ENCODE measurements at regions not wholly inside any gene's neighbourhood (a gene's known extent, or its start where the extent isn't known, plus 50 kb on each side); places are given as distances from the start of the nearest gene placed in this dataset.

DNA sequence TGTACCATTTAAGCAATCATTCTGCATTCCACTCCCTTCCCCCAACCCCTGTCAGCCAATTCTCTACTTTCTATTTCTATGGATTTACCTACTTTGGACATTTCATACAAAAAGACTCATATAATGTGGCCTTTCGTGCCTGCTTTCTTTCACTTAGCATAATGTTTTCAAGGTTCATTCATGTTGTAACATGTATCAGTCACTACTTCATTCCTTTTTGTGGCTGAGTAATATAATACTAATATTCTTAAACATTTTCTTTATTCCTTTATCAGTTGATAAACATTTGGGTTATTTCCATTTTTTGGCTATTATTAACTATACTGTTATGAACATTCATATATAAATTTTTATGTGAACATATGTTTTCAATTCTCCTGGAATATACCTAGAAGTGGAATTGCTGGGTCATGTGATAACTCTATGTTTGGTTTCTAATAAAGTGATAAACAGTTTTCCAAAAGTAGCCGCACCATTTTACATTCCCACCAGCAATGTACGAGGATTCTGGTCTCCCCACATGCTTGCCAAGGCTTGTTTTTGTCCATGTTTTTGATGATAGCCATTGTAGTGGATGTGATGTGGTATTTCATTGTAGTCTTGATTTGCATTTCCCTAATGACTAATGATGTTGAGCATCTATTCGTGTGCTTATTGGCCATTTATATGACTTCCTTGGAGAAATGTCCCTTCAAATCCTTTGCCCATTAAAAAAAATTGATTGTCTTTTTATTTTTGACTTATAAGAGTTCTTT lies 61.9 kb upstream of the GNG12 start:
- TF ChIP-seq, protein P1, sequence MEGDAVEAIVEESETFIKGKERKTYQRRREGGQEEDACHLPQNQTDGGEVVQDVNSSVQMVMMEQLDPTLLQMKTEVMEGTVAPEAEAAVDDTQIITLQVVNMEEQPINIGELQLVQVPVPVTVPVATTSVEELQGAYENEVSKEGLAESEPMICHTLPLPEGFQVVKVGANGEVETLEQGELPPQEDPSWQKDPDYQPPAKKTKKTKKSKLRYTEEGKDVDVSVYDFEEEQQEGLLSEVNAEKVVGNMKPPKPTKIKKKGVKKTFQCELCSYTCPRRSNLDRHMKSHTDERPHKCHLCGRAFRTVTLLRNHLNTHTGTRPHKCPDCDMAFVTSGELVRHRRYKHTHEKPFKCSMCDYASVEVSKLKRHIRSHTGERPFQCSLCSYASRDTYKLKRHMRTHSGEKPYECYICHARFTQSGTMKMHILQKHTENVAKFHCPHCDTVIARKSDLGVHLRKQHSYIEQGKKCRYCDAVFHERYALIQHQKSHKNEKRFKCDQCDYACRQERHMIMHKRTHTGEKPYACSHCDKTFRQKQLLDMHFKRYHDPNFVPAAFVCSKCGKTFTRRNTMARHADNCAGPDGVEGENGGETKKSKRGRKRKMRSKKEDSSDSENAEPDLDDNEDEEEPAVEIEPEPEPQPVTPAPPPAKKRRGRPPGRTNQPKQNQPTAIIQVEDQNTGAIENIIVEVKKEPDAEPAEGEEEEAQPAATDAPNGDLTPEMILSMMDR (IDR thresholded peaks at IDR 0.05 in 2 of 3, conservative IDR thresholded peaks at IDR 0.05 in 1 of 3; ENCODE audit: borderline replicate concordance in 1 of 3, insufficient read depth in 1 of 3, low read depth in 2 of 3, low read length in 2 of 3), result no peak
- TF ChIP-seq POLR2A (IDR thresholded peaks at IDR 0.05; ENCODE audit: borderline replicate concordance, extremely low read depth, insufficient read depth, insufficient read length) (no peak), JUND (IDR thresholded peaks at IDR 0.05) (no peak), EZH2phosphoT487 (IDR thresholded peaks at IDR 0.05; ENCODE audit: borderline replicate concordance) (no peak), RAD21 (IDR thresholded peaks at IDR 0.05; ENCODE audit: low read depth) (no peak), FOSL1 (IDR thresholded peaks at IDR 0.05; ENCODE audit: low read depth) (no peak), SP1 (IDR thresholded peaks at IDR 0.05; ENCODE audit: low read depth) (no peak), SRF (IDR thresholded peaks at IDR 0.05; ENCODE audit: low read depth) (no peak), POLR2AphosphoS5 (IDR thresholded peaks at IDR 0.05; ENCODE audit: low read depth, low read length) (no peak), ZNF274 (IDR thresholded peaks at IDR 0.05; ENCODE audit: low read depth, low read length) (no peak)
- TF ChIP-seq, protein P2, sequence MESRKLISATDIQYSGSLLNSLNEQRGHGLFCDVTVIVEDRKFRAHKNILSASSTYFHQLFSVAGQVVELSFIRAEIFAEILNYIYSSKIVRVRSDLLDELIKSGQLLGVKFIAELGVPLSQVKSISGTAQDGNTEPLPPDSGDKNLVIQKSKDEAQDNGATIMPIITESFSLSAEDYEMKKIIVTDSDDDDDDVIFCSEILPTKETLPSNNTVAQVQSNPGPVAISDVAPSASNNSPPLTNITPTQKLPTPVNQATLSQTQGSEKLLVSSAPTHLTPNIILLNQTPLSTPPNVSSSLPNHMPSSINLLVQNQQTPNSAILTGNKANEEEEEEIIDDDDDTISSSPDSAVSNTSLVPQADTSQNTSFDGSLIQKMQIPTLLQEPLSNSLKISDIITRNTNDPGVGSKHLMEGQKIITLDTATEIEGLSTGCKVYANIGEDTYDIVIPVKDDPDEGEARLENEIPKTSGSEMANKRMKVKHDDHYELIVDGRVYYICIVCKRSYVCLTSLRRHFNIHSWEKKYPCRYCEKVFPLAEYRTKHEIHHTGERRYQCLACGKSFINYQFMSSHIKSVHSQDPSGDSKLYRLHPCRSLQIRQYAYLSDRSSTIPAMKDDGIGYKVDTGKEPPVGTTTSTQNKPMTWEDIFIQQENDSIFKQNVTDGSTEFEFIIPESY (IDR thresholded peaks at IDR 0.05; ENCODE audit: extremely low read depth, insufficient replicate concordance, low read length), result no peak
- TF ChIP-seq, protein P3, sequence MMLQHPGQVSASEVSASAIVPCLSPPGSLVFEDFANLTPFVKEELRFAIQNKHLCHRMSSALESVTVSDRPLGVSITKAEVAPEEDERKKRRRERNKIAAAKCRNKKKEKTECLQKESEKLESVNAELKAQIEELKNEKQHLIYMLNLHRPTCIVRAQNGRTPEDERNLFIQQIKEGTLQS (IDR thresholded peaks at IDR 0.05), result no peak
